IMR-90 (cell line): ENCODE measurements at regions not wholly inside any gene's neighbourhood (a gene's known extent, or its start where the extent isn't known, plus 50 kb on each side); places are given as distances from the start of the nearest gene placed in this dataset.

ENCODE experiments used
- ATAC-seq: fragments of 200-7000 bp; cut with Tn5 transposase; 2 replicates; pipeline ENCODE4 v1.9.1; 2020; ENCODE audit warnings: low read depth, mild to moderate bottlenecking, moderate library complexity
- BruUV-seq: library from RNA; stranded (reverse); fragments of 400-500 nt; replicated peaks from 2 replicates; lab custom pipeline; 2021; lab: Mats Ljungman, UMichigan
- CTCF ChIA-PET: fragments of 300-600 bp; formaldehyde crosslinking; extraction: SDS; loops from one replicate; lab custom pipeline; 2021; ENCODE audit warnings: antibody characterized with exemption; lab: Yijun Ruan, JAX
- POLR2A ChIA-PET: fragments of 300-600 bp; sonication (Branson Sonifier 250); formaldehyde crosslinking; loops from one replicate; lab custom pipeline; 2022; ENCODE audit warnings: antibody characterized with exemption; ENCODE audit not compliant: unreplicated experiment; lab: Charles Lee
- DNase-seq: peaks from one replicate; pipeline ENCODE4 v3.0.0; 2013
- H2AFZ ChIP-seq: replicated peaks from 2 replicates; pipeline ENCODE3; 2013; ENCODE audit warnings: low read length, mild to moderate bottlenecking; ENCODE audit not compliant: poor library complexity
- H2AK5ac ChIP-seq: 2 replicates; pipeline ENCODE4 v1.6.1; 2013; ENCODE audit warnings: low read depth, low read length, inconsistent platforms
- H2AK9ac ChIP-seq: replicated peaks from 2 replicates; pipeline ENCODE3; 2013; ENCODE audit warnings: mild to moderate bottlenecking, low read depth, low read length, moderate library complexity; ENCODE audit not compliant: poor library complexity
- H2BK120ac ChIP-seq: 2 replicates; pipeline ENCODE4 v1.6.1; 2013; ENCODE audit warnings: low read depth, low read length, inconsistent platforms
- H2BK15ac ChIP-seq: 3 replicates; pipeline ENCODE4 v1.6.1; 2013; ENCODE audit warnings: low read depth, low read length, inconsistent platforms
- H2BK20ac ChIP-seq: 2 replicates; pipeline ENCODE4 v1.6.1; 2013; ENCODE audit warnings: low read depth, mild to moderate bottlenecking, inconsistent platforms, low read length, moderate library complexity
- H2BK5ac ChIP-seq: 2 replicates; pipeline ENCODE4 v1.6.1; 2013; ENCODE audit warnings: mild to moderate bottlenecking, low read depth, low read length, inconsistent platforms; ENCODE audit not compliant: poor library complexity, severe bottlenecking
- H3K14ac ChIP-seq: replicated peaks from 2 replicates; pipeline ENCODE4 v1.6.1; 2013; ENCODE audit warnings: low read depth, low read length, inconsistent platforms
- H3K18ac ChIP-seq: 2 replicates; pipeline ENCODE4 v1.6.1; 2013; ENCODE audit warnings: low read depth, low read length, control low read depth
- H3K23ac ChIP-seq: 2 replicates; pipeline ENCODE4 v1.6.1; 2013; ENCODE audit warnings: low read depth, low read length, inconsistent platforms
- H3K27ac ChIP-seq: 2 replicates; pipeline ENCODE4 v1.5.1; 2013; ENCODE audit warnings: mild to moderate bottlenecking, control low read depth, low read length; ENCODE audit not compliant: insufficient read depth
- H3K27me3 ChIP-seq: 2 replicates; pipeline ENCODE4 v1.6.1; 2013; ENCODE audit warnings: low read length; ENCODE audit not compliant: control insufficient read depth, insufficient read depth
- H3K36me3 ChIP-seq: 2 replicates; pipeline ENCODE4 v1.6.1; 2013; ENCODE audit warnings: low read length, mixed read lengths; ENCODE audit not compliant: control insufficient read depth, insufficient read depth
- H3K4ac ChIP-seq: 2 replicates; pipeline ENCODE4 v1.6.1; 2013; ENCODE audit warnings: low read depth, low read length, inconsistent platforms
- H3K4me1 ChIP-seq: 2 replicates; pipeline ENCODE4 v1.6.1; 2013; ENCODE audit warnings: low read length, mixed read lengths; ENCODE audit not compliant: control insufficient read depth, insufficient read depth
- H3K4me2 ChIP-seq: 2 replicates; pipeline ENCODE4 v1.6.1; 2013; ENCODE audit warnings: low read depth, mild to moderate bottlenecking, control low read depth, low read length, moderate library complexity
- H3K4me3 ChIP-seq: 2 replicates; pipeline ENCODE4 v1.5.1; 2013; ENCODE audit warnings: low read depth, mild to moderate bottlenecking, control low read depth, low read length, moderate library complexity; ENCODE audit not compliant: insufficient read depth
- H3K56ac ChIP-seq: 2 replicates; pipeline ENCODE4 v1.6.1; 2013; ENCODE audit warnings: low read length, inconsistent platforms; ENCODE audit not compliant: insufficient read depth; ENCODE audit errors: extremely low read depth
- H3K79me1 ChIP-seq, 2 experiments: 2 replicates each; pipeline ENCODE4 v1.6.1; 2013; ENCODE audit warnings: low read length in 2 of 2, inconsistent platforms in 1 of 2, low read depth in 1 of 2
- H3K9ac ChIP-seq: 2 replicates; pipeline ENCODE4 v1.6.1; 2013; ENCODE audit warnings: low read depth, low read length, control low read depth
- H3K9me1 ChIP-seq: 2 replicates; pipeline ENCODE4 v1.6.1; 2013; ENCODE audit warnings: low read length, inconsistent platforms; ENCODE audit not compliant: insufficient read depth
- H3K9me3 ChIP-seq: 2 replicates; pipeline ENCODE4 v1.6.1; 2013; ENCODE audit warnings: low read length; ENCODE audit not compliant: control insufficient read depth, insufficient read depth
- H4K20me1 ChIP-seq: 2 replicates; pipeline ENCODE4 v1.6.1; 2013; ENCODE audit warnings: low read length, inconsistent platforms; ENCODE audit not compliant: insufficient read depth
- H4K5ac ChIP-seq: 2 replicates; pipeline ENCODE4 v1.6.1; 2013; ENCODE audit warnings: mild to moderate bottlenecking, low read depth, low read length, control low read depth
- H4K8ac ChIP-seq, 2 experiments: 2 replicates each; pipeline ENCODE4 v1.6.1; 2013; ENCODE audit warnings: low read depth in 2 of 2, low read length in 2 of 2, control low read depth in 1 of 2, inconsistent platforms in 1 of 2
- H4K91ac ChIP-seq: 2 replicates; pipeline ENCODE4 v1.6.1; 2013; ENCODE audit warnings: low read depth, low read length, inconsistent platforms; ENCODE audit not compliant: insufficient read depth
- FOS ChIP-seq: fragments of 150-350 bp; IDR thresholded peaks from 2 replicates; pipeline ENCODE4 v1.6.1; 2016; ENCODE audit warnings: low read depth, low read length
- MXI1 ChIP-seq: IDR thresholded peaks from 2 replicates; pipeline ENCODE4 v1.6.1; 2012; ENCODE audit warnings: low read depth, mild to moderate bottlenecking, low read length, moderate library complexity, borderline replicate concordance
- POLR2A ChIP-seq: IDR thresholded peaks from 2 replicates; pipeline ENCODE4 v1.6.1; 2012; ENCODE audit warnings: mild to moderate bottlenecking, low read depth, low read length
- RAD21 ChIP-seq: IDR thresholded peaks from 2 replicates; pipeline ENCODE4 v1.6.1; 2012; ENCODE audit warnings: low read length, improper control_type of control experiment
- WGBS, 2 experiments: methylation state at CpG; one replicate each; pipeline versions ENCODE4 v1.1.5 to v1.1.7; 2013; ENCODE audit warnings: missing lambda C conversion rate in 2 of 2; ENCODE audit not compliant: insufficient read length in 1 of 2; ENCODE audit errors: extremely low coverage in 2 of 2; 5-methylcytosine and 5-hydroxymethylcytosine counted together
- dilution Hi-C: fragments of 300-500 bp; cut with HindIII; formaldehyde crosslinking; loops from one replicate; pipeline ENCODE4 v1.14.3; 2018; ENCODE audit warnings: low sequenced_read_pairs; ENCODE audit not compliant: unreplicated experiment
- in situ Hi-C: fragments of 300-500 bp; cut with MboI; formaldehyde crosslinking; loops from 3 replicates; pipeline ENCODE4 v1.14.3; 2019; ENCODE audit warnings: low sequenced_read_pairs, inconsistent platforms, mixed read lengths
- intact Hi-C: fragments of 100-400 bp; cut with micrococcal nuclease; formaldehyde crosslinking; loops from 2 replicates; pipeline ENCODE4 v1.10.0; 2022

GRCh38 chr4:28600958-28601357 is 1740.3 kb downstream of the STIM2 start:
- no peak overlapping the region for H2BK120ac ChIP-seq
- no CpG with 5 or more reads among the region's 2 CpGs for WGBS, 2 experiments
- no peaks in the 10 kb centered on the region for H3K27me3 ChIP-seq
- H3K14ac ChIP-seq, result no peak overlapping the region
- H3K18ac ChIP-seq, result no peak overlapping the region
- no peak overlapping the region for H2AK9ac ChIP-seq
- H4K5ac ChIP-seq, result no peak overlapping the region
- H2BK20ac ChIP-seq, result no peak overlapping the region
- H3K27ac ChIP-seq, result no peak overlapping the region
- ChIA-PET POLR2A (no interaction called here), CTCF (no interaction called here)
- no peak overlapping the region for H2AFZ ChIP-seq
- H3K36me3 ChIP-seq, result no peaks in the 10 kb centered on the region
- dilution Hi-C loops, result no loop called here
- DNase-seq, result no peak
- no peak overlapping the region for H4K8ac ChIP-seq
- H4K91ac ChIP-seq, result no peak overlapping the region
- no peak for ATAC-seq
- H3K56ac ChIP-seq, result no peak overlapping the region
- H3K79me1 ChIP-seq, result no peaks in the 10 kb centered on the region
- H3K9ac ChIP-seq, result no peak overlapping the region
- H3K4me3 ChIP-seq, result no peak overlapping the region
- no peak overlapping the region for H2BK15ac ChIP-seq
- no peak overlapping the region for H2BK5ac ChIP-seq
- H3K4me1 ChIP-seq, result no peaks in the 10 kb centered on the region
- H3K4ac ChIP-seq, result no peak overlapping the region
- no peak overlapping the region for H3K4me2 ChIP-seq
- no peaks in the 10 kb centered on the region for H3K9me1 ChIP-seq
- in situ Hi-C loops, result no loop called here
- no TSS peak for BruUV-seq
- no peaks in the 10 kb centered on the region for H3K9me3 ChIP-seq
- intact Hi-C loops, result no loop called here
- TF ChIP-seq RAD21 (no peak), FOS (no peak), MXI1 (no peak), POLR2A (no peak)
- H3K23ac ChIP-seq, result no peak overlapping the region
- H4K20me1 ChIP-seq, result no peaks in the 10 kb centered on the region
- no peak overlapping the region for H2AK5ac ChIP-seq
